H1 (cell line): ENCODE measurements at regions not wholly inside any gene's neighbourhood (a gene's known extent, or its start where the extent isn't known, plus 50 kb on each side); places are given as distances from the start of the nearest gene placed in this dataset.

Experiments
- CBX8 ChIP-seq: fragments of 300-800, 300-1000 bp; sonication (generic); IDR thresholded peaks from 2 replicates; pipeline ENCODE4 v1.7.1; 2016; ENCODE audit warnings: low read depth, low read length, borderline replicate concordance
- MAFK ChIP-seq: IDR thresholded peaks from 2 replicates; pipeline ENCODE4 v1.6.1; 2012; ENCODE audit warnings: low read depth, mild to moderate bottlenecking, improper control_type of control experiment, low read length
- POLR2A ChIP-seq, 2 experiments: IDR thresholded peaks; 1 replicate in 1 of 2; 2 replicates in 1 of 2; pipeline ENCODE4 v1.6.1; 2011; ENCODE audit warnings: low read depth in 2 of 2, low read length in 2 of 2, mild to moderate bottlenecking in 2 of 2; ENCODE audit errors: control extremely low read depth in 1 of 2

- TF ChIP-seq POLR2A (IDR thresholded peaks at IDR 0.05; ENCODE audit: control extremely low read depth in 1 of 2, low read depth in 2 of 2, low read length in 2 of 2): no peak
- TF ChIP-seq MAFK: no peak
- no peak for TF ChIP-seq CBX8
- TF ChIP-seq, all 59 proteins: peak for 0
Measured at GRCh38 chr3:194982472-194982871, 288.5 kb downstream of the XXYLT1 start (continued).
